Epidermal melanocyte (primary cell): ENCODE measurements at regions not wholly inside any gene's neighbourhood (a gene's known extent, or its start where the extent isn't known, plus 50 kb on each side); places are given as distances from the start of the nearest gene placed in this dataset.

Experiments
- DNase-seq: peaks from one replicate; pipeline ENCODE4 v3.0.0; 2011; ENCODE audit warnings: low spot score; ENCODE audit not compliant: insufficient read length

DNA sequence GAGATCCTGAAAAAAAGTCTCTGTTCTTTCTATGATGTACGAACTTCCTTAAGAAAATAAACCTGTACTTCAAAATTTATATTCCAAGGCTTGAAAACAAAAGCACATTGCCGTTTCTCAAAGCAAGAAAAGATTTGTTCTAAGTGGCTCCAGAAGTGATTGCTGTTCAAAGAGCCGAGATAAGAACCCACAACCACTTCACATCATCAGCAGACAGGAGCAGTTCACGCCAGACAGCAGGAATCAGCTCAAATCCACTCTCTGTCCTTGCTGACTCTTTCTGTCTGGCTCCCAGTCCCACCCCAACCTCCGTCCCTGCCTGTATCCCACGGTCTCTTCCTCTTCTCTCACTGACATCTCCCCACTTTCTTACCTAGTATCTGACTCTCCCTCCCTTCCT lies 85.0 kb upstream of the MYOCD start:
- DNase-seq, result no peak

GRCh38 chr17:12584727-12585126 lies 81.0 kb upstream of the MYOCD start:
- no peak for DNase-seq

DNA sequence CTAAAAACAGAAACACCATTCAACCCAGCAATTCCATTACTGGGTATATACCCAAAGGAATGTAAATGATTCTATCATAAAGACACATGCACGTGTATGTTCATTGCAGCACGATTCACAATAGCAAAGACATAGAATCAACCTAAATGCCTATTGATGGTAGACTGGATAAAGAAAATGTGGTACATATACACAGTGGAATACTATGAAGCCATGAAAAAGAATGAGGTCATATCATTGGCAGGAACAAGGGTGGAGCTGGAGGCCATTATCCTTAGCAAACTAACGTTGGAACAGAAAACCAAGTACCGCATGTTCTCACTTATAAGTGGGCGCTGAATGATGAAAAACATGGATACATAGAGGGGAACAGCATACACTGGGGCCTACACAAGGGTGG lies 77.2 kb upstream of the MYOCD start:
- DNase-seq, result no peak

DNA sequence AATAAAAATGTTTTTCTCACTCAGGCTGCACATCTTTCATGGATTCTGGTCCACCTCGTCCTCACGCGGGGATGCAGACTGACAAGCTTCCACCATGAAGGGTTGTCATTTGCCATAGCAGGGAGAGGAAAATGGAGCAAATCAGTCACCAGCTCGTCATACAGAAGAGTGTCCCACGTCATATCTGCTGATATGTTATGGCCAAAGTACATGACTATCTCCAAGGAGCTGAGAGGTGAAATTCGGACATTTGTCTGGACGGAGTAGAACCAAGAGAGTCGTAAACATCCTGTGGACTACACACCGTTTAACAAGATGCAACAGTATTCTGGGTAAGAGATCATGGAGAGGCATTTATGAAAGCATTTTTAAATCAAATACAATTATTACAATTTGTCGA lies 75.3 kb upstream of the MYOCD start:
- DNase-seq, result no peak

DNA sequence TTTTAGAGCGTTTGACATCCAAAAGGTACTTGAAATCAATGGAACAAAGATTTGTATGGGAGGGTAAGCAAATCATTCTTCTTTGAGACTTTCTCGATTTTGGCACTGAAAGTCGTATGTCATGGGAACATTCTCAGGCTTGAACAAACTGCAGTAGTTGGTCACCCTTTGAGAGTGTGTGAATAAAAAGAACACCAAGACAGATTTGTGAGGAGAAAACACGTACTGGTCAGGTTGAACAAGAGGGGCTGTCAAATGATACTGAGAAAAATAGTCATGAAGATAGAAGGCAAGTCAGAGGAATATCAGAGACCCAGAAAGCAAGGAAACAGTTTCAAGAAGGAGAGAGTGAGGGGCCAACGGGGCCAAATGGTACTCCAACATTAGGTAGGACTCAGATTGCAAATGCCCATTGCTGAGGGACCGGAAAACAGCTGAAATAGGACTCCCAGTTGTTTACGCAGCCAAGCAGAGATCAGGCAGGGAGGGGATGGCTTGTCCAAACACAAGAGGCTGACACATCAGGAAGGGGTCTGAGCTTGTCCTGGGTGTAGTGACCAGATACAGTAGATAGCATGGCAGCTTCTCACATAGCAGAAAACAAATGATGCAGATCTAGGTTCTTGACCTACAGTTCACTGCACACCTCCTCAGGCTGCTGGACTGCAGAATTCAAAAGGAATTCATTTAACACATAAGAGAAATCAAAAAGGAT lies 74.5 kb upstream of the MYOCD start:
- no peak for DNase-seq

DNA sequence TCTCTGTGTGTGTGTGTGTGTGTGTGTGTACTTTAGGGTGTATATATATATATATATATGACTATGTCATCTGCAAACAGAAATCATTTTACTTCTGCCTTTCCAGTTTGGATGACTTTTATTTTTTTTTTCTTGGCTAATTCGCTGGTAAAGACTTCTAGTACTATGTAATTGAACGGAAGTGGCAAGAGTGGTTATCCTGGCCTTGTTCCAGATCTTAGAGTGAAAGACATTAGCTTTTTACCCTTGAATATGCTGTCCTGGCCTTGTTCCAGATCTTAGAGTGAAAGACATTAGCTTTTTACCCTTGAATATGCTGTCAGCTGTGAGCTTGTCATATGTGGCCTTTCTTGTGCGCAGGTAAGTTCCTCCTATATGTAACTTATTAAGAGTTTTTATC lies 72.7 kb upstream of the MYOCD start:
- DNase-seq, result no peak

DNA sequence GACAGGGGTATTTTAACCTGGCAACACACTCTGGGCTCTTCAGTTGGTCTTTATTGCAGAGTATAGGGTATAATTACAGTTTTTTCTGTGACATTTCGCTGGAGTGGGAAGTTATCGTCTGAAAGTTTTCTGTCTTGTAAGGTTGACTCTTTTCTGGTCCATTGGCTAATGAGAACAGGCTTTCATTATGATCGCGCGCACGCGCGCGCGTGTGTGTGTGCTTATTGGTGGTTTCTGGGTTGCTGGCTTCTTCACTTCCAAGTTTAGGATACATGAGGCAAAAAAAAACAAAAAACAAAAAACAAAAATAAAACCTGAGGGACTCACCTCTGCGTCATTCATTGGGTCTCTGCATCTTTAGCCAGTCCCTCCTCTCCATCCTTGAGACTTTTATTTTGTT lies 68.7 kb upstream of the MYOCD start:
- DNase-seq, result no peak

GRCh38 chr17:12597895-12598294 lies 67.8 kb upstream of the MYOCD start:
- no peak for DNase-seq

GRCh38 chr17:12599186-12599920 lies 66.3 kb upstream of the MYOCD start:
- DNase-seq, result no peak

DNA sequence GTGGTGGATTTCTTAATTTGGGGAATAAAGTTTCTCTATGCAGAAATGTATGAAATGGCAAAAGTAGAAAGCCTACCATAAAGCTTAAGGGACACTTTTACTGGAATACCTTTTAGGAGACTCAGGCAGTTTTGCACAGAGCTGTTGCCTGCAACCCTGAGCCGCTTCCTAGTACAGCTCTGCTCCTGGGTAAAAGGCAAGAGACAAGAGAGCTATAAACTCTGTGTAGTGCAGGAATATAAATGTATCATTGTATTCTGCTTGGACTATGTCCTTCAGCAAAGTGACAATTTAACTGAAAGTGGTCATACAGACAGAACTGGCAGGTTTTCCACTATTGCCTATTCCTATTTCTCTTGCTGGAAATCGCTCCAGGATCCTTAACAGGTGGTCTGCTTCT lies 65.3 kb upstream of the MYOCD start:
- DNase-seq, result no peak

DNA sequence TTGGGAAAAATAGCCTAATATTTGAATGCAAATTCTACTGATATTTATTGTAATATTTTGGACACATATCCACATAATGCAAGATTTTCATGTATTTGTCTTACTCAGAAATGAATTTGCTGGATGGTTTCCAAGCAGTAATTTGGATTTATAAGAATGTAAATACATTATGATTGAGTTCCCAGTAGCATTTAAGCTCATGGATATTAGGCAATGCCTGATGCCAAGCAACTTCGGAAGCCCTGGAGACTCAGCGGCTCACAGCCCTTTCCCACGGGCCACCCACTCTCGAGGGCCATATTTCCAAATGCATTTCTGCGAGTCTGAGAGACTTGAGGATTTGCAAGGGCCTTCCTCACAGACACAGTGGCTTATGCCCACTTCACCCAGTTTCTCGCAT lies 62.1 kb upstream of the MYOCD start:
- no peak for DNase-seq

- DNase-seq, result no peak
Measured at GRCh38 chr17:12605222-12605621, 60.5 kb upstream of the MYOCD start.

DNA sequence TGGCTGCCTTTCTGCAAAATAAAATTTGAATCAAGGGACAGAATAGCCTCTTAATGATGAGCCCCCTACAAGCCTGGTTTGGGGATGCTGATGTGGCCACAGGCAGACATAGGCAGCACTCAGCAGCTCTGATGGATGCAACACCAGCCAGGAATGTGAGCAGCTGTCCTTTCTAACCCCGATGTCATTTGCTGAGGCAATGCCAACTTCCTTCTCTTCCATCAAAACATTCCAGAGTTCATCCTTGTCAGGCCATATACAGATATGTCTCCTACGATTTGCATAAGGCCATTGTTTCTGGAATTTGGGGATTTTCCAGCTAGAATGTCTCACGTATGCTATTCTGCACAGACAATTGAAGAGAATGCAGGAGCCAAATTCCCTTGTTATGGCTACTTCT lies 52.1 kb upstream of the MYOCD start:
- no peak for DNase-seq
